ENCODE measurements at regions not wholly inside any gene's neighbourhood (a gene's known extent, or its start where the extent isn't known, plus 50 kb on each side); places are given as distances from the start of the nearest gene placed in this dataset.

DNA sequence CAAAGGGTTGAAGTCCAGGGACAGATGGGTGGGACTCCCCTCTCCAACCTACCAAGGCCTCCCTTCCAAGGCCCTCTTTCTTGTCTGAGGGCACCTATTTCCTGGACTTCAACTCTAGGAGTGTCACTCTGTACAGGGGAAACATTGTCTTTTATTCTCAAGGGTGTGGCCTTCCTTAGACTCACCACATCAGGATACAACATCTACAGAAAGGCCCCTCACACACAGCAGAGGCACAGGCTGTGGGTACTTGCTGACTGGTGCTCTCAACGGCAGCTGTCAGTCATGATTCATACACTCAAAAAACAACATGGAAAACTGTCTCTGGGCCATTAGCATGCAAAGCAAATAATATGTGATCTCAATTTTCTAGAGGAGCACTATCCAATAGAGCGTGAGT, 78.0 kb downstream of the RCN1 start:
- H3K27ac ChIP-seq: no peak overlapping the region
- TF ChIP-seq, protein P1, sequence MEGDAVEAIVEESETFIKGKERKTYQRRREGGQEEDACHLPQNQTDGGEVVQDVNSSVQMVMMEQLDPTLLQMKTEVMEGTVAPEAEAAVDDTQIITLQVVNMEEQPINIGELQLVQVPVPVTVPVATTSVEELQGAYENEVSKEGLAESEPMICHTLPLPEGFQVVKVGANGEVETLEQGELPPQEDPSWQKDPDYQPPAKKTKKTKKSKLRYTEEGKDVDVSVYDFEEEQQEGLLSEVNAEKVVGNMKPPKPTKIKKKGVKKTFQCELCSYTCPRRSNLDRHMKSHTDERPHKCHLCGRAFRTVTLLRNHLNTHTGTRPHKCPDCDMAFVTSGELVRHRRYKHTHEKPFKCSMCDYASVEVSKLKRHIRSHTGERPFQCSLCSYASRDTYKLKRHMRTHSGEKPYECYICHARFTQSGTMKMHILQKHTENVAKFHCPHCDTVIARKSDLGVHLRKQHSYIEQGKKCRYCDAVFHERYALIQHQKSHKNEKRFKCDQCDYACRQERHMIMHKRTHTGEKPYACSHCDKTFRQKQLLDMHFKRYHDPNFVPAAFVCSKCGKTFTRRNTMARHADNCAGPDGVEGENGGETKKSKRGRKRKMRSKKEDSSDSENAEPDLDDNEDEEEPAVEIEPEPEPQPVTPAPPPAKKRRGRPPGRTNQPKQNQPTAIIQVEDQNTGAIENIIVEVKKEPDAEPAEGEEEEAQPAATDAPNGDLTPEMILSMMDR (IDR thresholded peaks at IDR 0.05): no peak
- DNase-seq: no peak
- no peaks in the 10 kb centered on the region for H3K4me1 ChIP-seq
- H3K9me3 ChIP-seq: no peaks in the 10 kb centered on the region
- H3K4me3 ChIP-seq: no peak overlapping the region
- intact Hi-C loops (cut with DNase I; ENCODE audit: low total_unique reads): no loop called here
- H3K36me3 ChIP-seq: no peaks in the 10 kb centered on the region
- no peaks in the 10 kb centered on the region for H3K27me3 ChIP-seq

DNA sequence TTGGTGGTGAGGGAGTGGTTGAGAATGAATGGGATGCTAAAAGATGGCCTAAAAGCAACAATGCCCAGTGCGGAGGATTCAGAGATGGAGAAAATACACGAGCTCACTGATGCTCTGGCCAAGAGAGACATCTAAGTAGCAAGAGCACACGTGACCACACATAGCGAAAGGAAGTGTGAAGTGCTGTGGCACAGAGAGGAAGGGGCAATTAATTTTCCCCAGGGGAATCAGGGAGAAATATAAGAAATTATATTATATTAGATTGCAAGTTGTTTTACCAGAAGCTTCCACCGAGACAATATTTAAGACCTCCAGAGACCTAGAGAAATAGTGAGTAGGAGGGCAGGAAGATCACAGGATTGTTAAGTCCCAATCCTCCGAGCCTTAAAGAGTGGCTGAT, 80.6 kb downstream of the RCN1 start:
- no peak for DNase-seq
- intact Hi-C loops (cut with DNase I; ENCODE audit: low total_unique reads): no loop called here

DNA sequence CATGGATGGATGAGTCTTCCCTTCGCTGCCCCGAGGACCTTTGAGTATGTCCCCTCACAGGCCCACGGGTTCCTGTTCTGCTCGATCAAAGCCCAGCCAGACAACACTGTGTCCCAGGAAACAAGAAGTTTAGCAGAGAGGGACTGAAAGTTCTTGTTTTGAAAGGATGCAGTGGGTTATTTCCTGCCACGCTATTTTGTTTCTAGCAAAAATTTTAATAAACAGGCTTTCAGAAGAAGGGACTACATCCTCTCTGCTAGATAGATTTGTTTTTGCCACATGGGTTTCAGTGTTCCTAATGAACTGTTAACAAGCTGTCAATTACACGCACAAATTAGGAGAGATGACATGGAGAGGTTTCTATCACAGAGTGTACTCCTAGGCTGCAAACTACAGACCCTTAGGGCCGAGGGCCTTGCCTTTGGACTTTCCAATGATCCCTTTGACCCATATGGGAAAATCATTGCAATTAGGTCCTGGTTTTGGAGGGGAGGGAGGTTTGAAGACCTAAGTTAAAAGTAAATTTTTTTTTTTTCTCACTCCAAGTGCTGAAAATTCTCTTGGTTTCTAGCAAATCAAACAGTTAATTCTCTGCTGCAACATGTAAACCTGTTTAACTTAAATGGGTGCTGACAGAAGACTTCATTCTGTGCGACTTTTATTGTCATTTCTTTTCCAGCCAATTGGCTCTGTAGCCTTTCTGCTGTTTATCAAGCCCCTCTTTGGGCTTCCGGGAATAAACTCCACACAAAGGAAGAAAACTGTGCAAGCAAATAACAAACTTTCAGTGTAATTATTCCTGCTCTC, 81.4 kb downstream of the RCN1 start:
- H3K4me3 ChIP-seq: no peak overlapping the region
- H3K36me3 ChIP-seq: no peaks in the 10 kb centered on the region
- no peaks in the 10 kb centered on the region for H3K27me3 ChIP-seq
- H3K9me3 ChIP-seq: no peaks in the 10 kb centered on the region
- intact Hi-C loops (cut with DNase I; ENCODE audit: low total_unique reads): no loop called here
- no peaks in the 10 kb centered on the region for H3K4me1 ChIP-seq
- no peak for DNase-seq
- no peak overlapping the region for H3K27ac ChIP-seq
- TF ChIP-seq POLR2A (IDR thresholded peaks at IDR 0.05): no peak
- TF ChIP-seq, protein P1 (IDR thresholded peaks at IDR 0.05): no peak

More for the DNA sequence above, 80.6 kb downstream of the RCN1 start:
- no peaks in the 10 kb centered on the region for H3K4me1 ChIP-seq
- no peak overlapping the region for H3K27ac ChIP-seq
- H3K36me3 ChIP-seq: no peaks in the 10 kb centered on the region
- TF ChIP-seq POLR2A (IDR thresholded peaks at IDR 0.05): no peak
- TF ChIP-seq, protein P1 (IDR thresholded peaks at IDR 0.05): no peak
- H3K9me3 ChIP-seq: no peaks in the 10 kb centered on the region
- H3K27me3 ChIP-seq: no peaks in the 10 kb centered on the region
- no peak overlapping the region for H3K4me3 ChIP-seq

DNA sequence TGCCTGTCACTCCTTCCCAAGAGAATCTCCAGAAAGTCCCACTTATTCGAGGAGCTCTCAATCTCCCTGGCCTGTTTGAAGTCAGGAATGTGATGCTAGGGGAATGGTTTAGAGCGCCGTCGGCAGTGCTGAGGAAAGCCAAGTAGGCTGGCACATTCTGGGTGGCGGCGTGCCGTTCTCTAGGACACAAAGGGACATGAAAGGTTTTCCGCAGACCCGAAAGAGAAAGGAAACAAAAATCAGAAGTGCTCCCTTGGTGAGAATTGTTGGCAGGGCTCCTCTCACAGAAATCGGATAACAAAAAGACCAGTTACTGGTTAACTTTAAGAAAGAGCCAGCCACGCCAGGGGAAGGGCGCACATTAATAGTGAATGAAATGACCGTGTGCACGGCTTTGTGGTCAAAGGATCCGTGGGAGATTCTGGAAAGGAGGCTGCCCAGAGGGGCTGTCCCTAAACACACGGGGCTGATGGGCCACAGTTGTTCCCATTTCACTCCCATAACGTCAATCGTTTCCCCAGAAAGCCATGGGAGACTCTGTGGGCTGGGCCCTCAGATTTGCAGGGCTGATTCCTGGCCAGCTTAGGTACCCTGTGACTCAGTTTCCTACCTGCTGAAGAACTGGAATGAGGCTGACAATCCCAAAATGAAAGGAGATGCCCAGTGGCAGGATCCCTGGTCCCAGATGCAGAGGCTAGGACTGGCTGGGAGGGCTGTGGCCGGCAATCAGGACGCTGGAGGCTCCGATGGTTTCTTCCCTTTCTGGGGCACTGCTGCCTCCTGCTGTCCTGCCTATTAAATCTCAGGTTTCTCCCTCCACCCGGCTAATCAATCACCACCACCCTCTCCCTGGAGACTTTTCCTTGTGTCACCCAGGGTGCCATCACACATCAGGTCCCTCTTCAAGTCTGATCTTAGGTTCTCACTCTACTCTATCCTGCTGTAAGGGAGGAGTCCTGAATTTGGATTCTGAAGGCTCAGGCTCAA, 82.3 kb downstream of the RCN1 start:
- Histone ChIP-seq H3K27ac (no peak overlapping the region), H3K36me3 (no peaks in the 10 kb centered on the region), H3K9me3 (no peaks in the 10 kb centered on the region), H3K4me1 (no peaks in the 10 kb centered on the region), H3K27me3 (no peaks in the 10 kb centered on the region), H3K4me3 (peak overlapping the region in 1 of 2 donors; percentile 1)
- no peak for TF ChIP-seq POLR2A (IDR thresholded peaks at IDR 0.05)
- TF ChIP-seq, protein P1 (IDR thresholded peaks at IDR 0.05): peak; percentile 36 to 51 (median 50)
- DNase-seq: peak; percentile 28 to 32
- intact Hi-C loops (cut with DNase I; ENCODE audit: low total_unique reads): no loop called here

DNA sequence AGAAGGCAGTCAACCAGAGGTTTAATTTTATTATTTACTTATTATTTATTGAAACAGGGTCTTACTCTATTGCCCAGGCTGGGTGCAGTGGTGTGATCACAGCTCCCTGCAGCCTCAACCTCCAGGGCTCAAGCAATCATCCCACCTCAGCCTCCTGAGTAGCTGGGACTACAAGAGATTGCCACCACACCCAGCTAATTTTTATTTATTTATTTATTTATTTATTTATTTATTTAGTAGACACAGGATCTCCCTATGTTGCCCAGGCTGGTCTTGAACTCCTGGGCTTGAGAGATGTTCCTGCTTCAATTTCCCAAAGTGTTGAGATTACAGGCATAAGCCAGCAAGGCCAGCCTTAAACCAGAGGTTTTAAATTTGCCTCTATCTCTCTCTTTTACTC, 83.1 kb downstream of the RCN1 start:
- H3K9me3 ChIP-seq: no peaks in the 10 kb centered on the region
- H3K4me3 ChIP-seq: no peak overlapping the region
- no peak for DNase-seq
- H3K36me3 ChIP-seq: no peaks in the 10 kb centered on the region
- no peak overlapping the region for H3K27ac ChIP-seq
- no peaks in the 10 kb centered on the region for H3K27me3 ChIP-seq
- H3K4me1 ChIP-seq: no peaks in the 10 kb centered on the region
- TF ChIP-seq, protein P1 (IDR thresholded peaks at IDR 0.05): no peak
- no peak for TF ChIP-seq POLR2A (IDR thresholded peaks at IDR 0.05)
- intact Hi-C loops (cut with DNase I; ENCODE audit: low total_unique reads): no loop called here
